ENCODE measurements at regions not wholly inside any gene's neighbourhood (a gene's known extent, or its start where the extent isn't known, plus 50 kb on each side); places are given as distances from the start of the nearest gene placed in this dataset.

- TF ChIP-seq, protein P1, sequence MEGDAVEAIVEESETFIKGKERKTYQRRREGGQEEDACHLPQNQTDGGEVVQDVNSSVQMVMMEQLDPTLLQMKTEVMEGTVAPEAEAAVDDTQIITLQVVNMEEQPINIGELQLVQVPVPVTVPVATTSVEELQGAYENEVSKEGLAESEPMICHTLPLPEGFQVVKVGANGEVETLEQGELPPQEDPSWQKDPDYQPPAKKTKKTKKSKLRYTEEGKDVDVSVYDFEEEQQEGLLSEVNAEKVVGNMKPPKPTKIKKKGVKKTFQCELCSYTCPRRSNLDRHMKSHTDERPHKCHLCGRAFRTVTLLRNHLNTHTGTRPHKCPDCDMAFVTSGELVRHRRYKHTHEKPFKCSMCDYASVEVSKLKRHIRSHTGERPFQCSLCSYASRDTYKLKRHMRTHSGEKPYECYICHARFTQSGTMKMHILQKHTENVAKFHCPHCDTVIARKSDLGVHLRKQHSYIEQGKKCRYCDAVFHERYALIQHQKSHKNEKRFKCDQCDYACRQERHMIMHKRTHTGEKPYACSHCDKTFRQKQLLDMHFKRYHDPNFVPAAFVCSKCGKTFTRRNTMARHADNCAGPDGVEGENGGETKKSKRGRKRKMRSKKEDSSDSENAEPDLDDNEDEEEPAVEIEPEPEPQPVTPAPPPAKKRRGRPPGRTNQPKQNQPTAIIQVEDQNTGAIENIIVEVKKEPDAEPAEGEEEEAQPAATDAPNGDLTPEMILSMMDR (IDR thresholded peaks at IDR 0.05; ENCODE audit: insufficient read depth, low read length, poor library complexity, severe bottlenecking) = no peak
- TF ChIP-seq EZH2phosphoT487 (conservative IDR thresholded peaks at IDR 0.05; ENCODE audit: low read length) = no peak
Observed at GRCh38 chr7:42414941-42415505, 178.0 kb upstream of the GLI3 start.

All from SU-DHL-6 (cell line).